ENCODE measurements at regions not wholly inside any gene's neighbourhood (a gene's known extent, or its start where the extent isn't known, plus 50 kb on each side); places are given as distances from the start of the nearest gene placed in this dataset.

- no peak for TF ChIP-seq EZH2 (IDR thresholded peaks at IDR 0.05; ENCODE audit: insufficient read depth, poor library complexity, severe bottlenecking)
- TF ChIP-seq EZH2phosphoT487 (IDR thresholded peaks at IDR 0.05; ENCODE audit: insufficient read depth, low read depth): no peak
- no peaks in the 10 kb centered on the region for H3K9me2 ChIP-seq (ENCODE audit: insufficient read depth)
- H3K27me3 ChIP-seq (replicated peaks; ENCODE audit: insufficient read depth): no peaks in the 10 kb centered on the region
- H3K36me3 ChIP-seq (ENCODE audit: low read depth): no peaks in the 10 kb centered on the region
- no peaks in the 10 kb centered on the region for H3K9me3 ChIP-seq (ENCODE audit: low read depth)
- no peaks in the 10 kb centered on the region for H4K20me1 ChIP-seq (ENCODE audit: insufficient read depth)
- no peak overlapping the region for H3K4me3 ChIP-seq
- no peak overlapping the region for H3K27ac ChIP-seq
- H3K9ac ChIP-seq: no peak overlapping the region
- 16 to 25% methylated on average over 3 of the region's 3 CpGs for WGBS, 2 experiments (ENCODE audit: low coverage in 1 of 2, low lambda C conversion rate in 2 of 2, missing lambda C conversion rate in 2 of 2)
- DNase-seq: no peak
- H2AFZ ChIP-seq: no peak overlapping the region
- H3K4me1 ChIP-seq (ENCODE audit: insufficient read depth): no peaks in the 10 kb centered on the region
- no peaks in the 10 kb centered on the region for H3F3A ChIP-seq (ENCODE audit: insufficient read depth)
- H3K4me2 ChIP-seq (ENCODE audit: unreplicated experiment): no peak overlapping the region
- in situ Hi-C loops (cut with MboI): no loop called here
- no peaks in the 10 kb centered on the region for H3K79me2 ChIP-seq (ENCODE audit: insufficient read depth)
Observed at GRCh38 chr3:137820366-137820765, 56.3 kb downstream of the SOX14 start.

- Histone ChIP-seq H4K20me1 (ENCODE audit: insufficient read depth) (no peaks in the 10 kb centered on the region), H3K4me2 (ENCODE audit: unreplicated experiment) (no peak overlapping the region), H2AFZ (no peak overlapping the region), H3K4me3 (no peak overlapping the region), H3K36me3 (ENCODE audit: low read depth) (no peaks in the 10 kb centered on the region), H3K27me3 (replicated peaks; ENCODE audit: insufficient read depth) (no peaks in the 10 kb centered on the region), H3F3A (ENCODE audit: insufficient read depth) (no peaks in the 10 kb centered on the region), H3K27ac (no peak overlapping the region), H3K9me2 (ENCODE audit: insufficient read depth) (no peaks in the 10 kb centered on the region), H3K4me1 (ENCODE audit: insufficient read depth) (no peaks in the 10 kb centered on the region), H3K79me2 (ENCODE audit: insufficient read depth) (no peaks in the 10 kb centered on the region), H3K9ac (no peak overlapping the region), H3K9me3 (ENCODE audit: low read depth) (no peaks in the 10 kb centered on the region)
- no peak for TF ChIP-seq EZH2phosphoT487 (IDR thresholded peaks at IDR 0.05; ENCODE audit: insufficient read depth, low read depth)
- in situ Hi-C loops (cut with MboI): no loop called here
- no peak for DNase-seq
- 19 to 30% methylated on average over 1 of the region's 1 CpG for WGBS, 2 experiments (ENCODE audit: low coverage in 1 of 2, low lambda C conversion rate in 2 of 2, missing lambda C conversion rate in 2 of 2)
Observed at GRCh38 chr3:137835096-137835495, 71.0 kb downstream of the SOX14 start.

GRCh38 chr3:137845194-137845593, 81.1 kb downstream of the SOX14 start:
- no peaks in the 10 kb centered on the region for H3K9me2 ChIP-seq (ENCODE audit: insufficient read depth)
- H4K20me1 ChIP-seq (ENCODE audit: insufficient read depth): no peaks in the 10 kb centered on the region
- DNase-seq: no peak
- in situ Hi-C loops (cut with MboI): no loop called here
- H3K9me3 ChIP-seq (ENCODE audit: low read depth): no peaks in the 10 kb centered on the region
- no peak for TF ChIP-seq EZH2phosphoT487 (IDR thresholded peaks at IDR 0.05; ENCODE audit: insufficient read depth, low read depth)
- no peak for TF ChIP-seq EZH2 (IDR thresholded peaks at IDR 0.05; ENCODE audit: insufficient read depth, poor library complexity, severe bottlenecking)
- no peak overlapping the region for H3K27ac ChIP-seq
- H3K27me3 ChIP-seq (replicated peaks; ENCODE audit: insufficient read depth): no peaks in the 10 kb centered on the region
- H3K4me3 ChIP-seq: no peak overlapping the region
- no peaks in the 10 kb centered on the region for H3K4me1 ChIP-seq (ENCODE audit: insufficient read depth)
- H3K79me2 ChIP-seq (ENCODE audit: insufficient read depth): no peaks in the 10 kb centered on the region
- H2AFZ ChIP-seq: no peak overlapping the region
- H3K4me2 ChIP-seq (ENCODE audit: unreplicated experiment): no peak overlapping the region
- WGBS, 2 experiments (ENCODE audit: low coverage in 1 of 2, low lambda C conversion rate in 2 of 2, missing lambda C conversion rate in 2 of 2): 7 to 8% methylated on average over 4 of the region's 4 CpGs
- no peaks in the 10 kb centered on the region for H3F3A ChIP-seq (ENCODE audit: insufficient read depth)
- H3K36me3 ChIP-seq (ENCODE audit: low read depth): no peaks in the 10 kb centered on the region
- H3K9ac ChIP-seq: no peak overlapping the region

DNA sequence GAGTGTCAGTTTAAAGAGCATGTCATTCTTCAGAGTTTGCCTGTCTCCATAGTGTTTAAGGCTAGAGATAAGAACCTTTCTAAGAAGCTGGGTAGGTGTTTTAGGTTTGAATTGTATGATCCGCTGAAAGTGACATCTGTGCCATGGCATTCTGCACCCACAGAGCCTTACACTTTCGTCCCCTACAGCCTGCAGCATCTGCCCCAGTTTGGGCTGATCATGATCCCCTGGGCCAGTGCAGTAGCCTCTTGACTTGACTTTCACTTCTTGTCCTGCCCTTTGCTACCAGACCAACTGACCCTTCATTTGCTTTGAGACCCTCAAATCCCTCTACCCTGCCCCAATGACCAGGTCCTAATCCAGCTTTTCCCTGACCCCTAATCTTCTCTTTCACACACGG, 81.6 kb downstream of the SOX14 start:
- in situ Hi-C loops (cut with MboI): no loop called here
- 16 to 28% methylated on average over 3 of the region's 3 CpGs for WGBS, 2 experiments (ENCODE audit: low coverage in 1 of 2, low lambda C conversion rate in 2 of 2, missing lambda C conversion rate in 2 of 2)
- H3K4me3 ChIP-seq: no peak overlapping the region

DNA sequence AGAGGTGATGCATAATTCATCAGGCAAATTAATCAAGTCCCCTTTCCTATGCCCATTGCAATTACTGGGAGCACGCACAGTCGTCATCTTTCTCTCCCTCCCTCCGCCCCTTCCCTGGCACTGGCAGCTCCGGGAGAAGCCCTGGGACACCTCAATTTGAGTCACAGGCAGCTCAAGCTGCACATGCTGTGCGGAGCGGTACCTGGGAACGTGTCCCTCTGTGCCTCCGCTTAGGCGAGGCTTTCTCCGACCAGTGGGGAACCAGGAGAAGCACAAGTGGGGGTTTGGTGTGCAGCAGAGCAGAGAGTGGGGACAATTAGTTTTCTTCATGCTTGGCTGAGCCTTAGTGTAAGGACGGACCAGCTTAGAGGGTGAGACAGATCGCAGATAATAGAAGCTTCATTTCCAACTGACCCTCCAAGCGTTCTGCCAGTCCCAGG, 88.3 kb downstream of the SOX14 start:
- in situ Hi-C loops (cut with MboI): no loop called here
- Histone ChIP-seq H3K79me2 (ENCODE audit: insufficient read depth) (no peaks in the 10 kb centered on the region), H4K20me1 (ENCODE audit: insufficient read depth) (no peaks in the 10 kb centered on the region), H3F3A (ENCODE audit: insufficient read depth) (no peaks in the 10 kb centered on the region), H3K27me3 (replicated peaks; ENCODE audit: insufficient read depth) (no peaks in the 10 kb centered on the region), H2AFZ (no peak overlapping the region), H3K4me2 (ENCODE audit: unreplicated experiment) (no peak overlapping the region), H3K4me3 (no peak overlapping the region), H3K4me1 (ENCODE audit: insufficient read depth) (no peaks in the 10 kb centered on the region), H3K27ac (no peak overlapping the region), H3K9ac (no peak overlapping the region), H3K9me2 (ENCODE audit: insufficient read depth) (no peaks in the 10 kb centered on the region), H3K9me3 (ENCODE audit: low read depth) (no peaks in the 10 kb centered on the region), H3K36me3 (ENCODE audit: low read depth) (no peaks in the 10 kb centered on the region)
- 30 to 35% methylated on average over 13 of the region's 13 CpGs for WGBS, 2 experiments (ENCODE audit: low coverage in 1 of 2, low lambda C conversion rate in 2 of 2, missing lambda C conversion rate in 2 of 2)
- TF ChIP-seq EZH2 (IDR thresholded peaks at IDR 0.05; ENCODE audit: insufficient read depth, poor library complexity, severe bottlenecking) (no peak), EZH2phosphoT487 (IDR thresholded peaks at IDR 0.05; ENCODE audit: insufficient read depth, low read depth) (no peak)
- no peak for DNase-seq

More for the DNA sequence above, 81.6 kb downstream of the SOX14 start:
- no peaks in the 10 kb centered on the region for H3K27me3 ChIP-seq (replicated peaks; ENCODE audit: insufficient read depth)
- no peaks in the 10 kb centered on the region for H3K9me3 ChIP-seq (ENCODE audit: low read depth)
- H3K79me2 ChIP-seq (ENCODE audit: insufficient read depth): no peaks in the 10 kb centered on the region
- H3F3A ChIP-seq (ENCODE audit: insufficient read depth): no peaks in the 10 kb centered on the region
- no peaks in the 10 kb centered on the region for H4K20me1 ChIP-seq (ENCODE audit: insufficient read depth)
- TF ChIP-seq EZH2 (IDR thresholded peaks at IDR 0.05; ENCODE audit: insufficient read depth, poor library complexity, severe bottlenecking): no peak
- TF ChIP-seq EZH2phosphoT487 (IDR thresholded peaks at IDR 0.05; ENCODE audit: insufficient read depth, low read depth): no peak
- H3K9me2 ChIP-seq (ENCODE audit: insufficient read depth): no peaks in the 10 kb centered on the region
- H3K4me2 ChIP-seq (ENCODE audit: unreplicated experiment): no peak overlapping the region
- H3K9ac ChIP-seq: no peak overlapping the region
- no peak overlapping the region for H2AFZ ChIP-seq
- H3K36me3 ChIP-seq (ENCODE audit: low read depth): no peaks in the 10 kb centered on the region
- H3K27ac ChIP-seq: no peak overlapping the region
- H3K4me1 ChIP-seq (ENCODE audit: insufficient read depth): no peaks in the 10 kb centered on the region
- no peak for DNase-seq
